Mesendoderm (in vitro differentiated cells): ENCODE measurements at regions not wholly inside any gene's neighbourhood (a gene's known extent, or its start where the extent isn't known, plus 50 kb on each side); places are given as distances from the start of the nearest gene placed in this dataset.

Experiments
- DNase-seq: peaks from one replicate; pipeline ENCODE4 v3.0.0; 2013
- H2AK5ac ChIP-seq: 2 replicates; pipeline ENCODE4 v1.6.1; 2013; ENCODE audit warnings: low read length, inconsistent platforms
- H2BK120ac ChIP-seq: 2 replicates; pipeline ENCODE4 v1.6.1; 2013; ENCODE audit warnings: low read depth, mild to moderate bottlenecking, low read length, moderate library complexity, mixed read lengths
- H2BK15ac ChIP-seq: replicated peaks from 2 replicates; pipeline ENCODE4 v1.6.1; 2013; ENCODE audit warnings: low read depth, mild to moderate bottlenecking, moderate library complexity
- H2BK5ac ChIP-seq: 2 replicates; pipeline ENCODE4 v1.6.1; 2013; ENCODE audit warnings: low read length, inconsistent platforms
- H3K18ac ChIP-seq: 2 replicates; pipeline ENCODE4 v1.6.1; 2013; ENCODE audit warnings: mild to moderate bottlenecking, low read length, mixed read lengths
- H3K23ac ChIP-seq: one replicate; pipeline ENCODE4 v1.6.1; 2013; ENCODE audit warnings: low read length
- H3K27ac ChIP-seq: 2 replicates; pipeline ENCODE4 v1.5.1; 2013; ENCODE audit warnings: low read depth, mild to moderate bottlenecking, inconsistent platforms, low read length, moderate library complexity
- H3K27me3 ChIP-seq: 2 replicates; pipeline ENCODE4 v1.6.1; 2013; ENCODE audit warnings: low read length, control low read depth, mild to moderate bottlenecking, inconsistent platforms; ENCODE audit not compliant: insufficient read depth, poor library complexity
- H3K36me3 ChIP-seq: 2 replicates; pipeline ENCODE4 v1.6.1; 2013; ENCODE audit warnings: low read length, inconsistent platforms; ENCODE audit not compliant: control insufficient read depth, insufficient read depth
- H3K4ac ChIP-seq: one replicate; pipeline ENCODE4 v1.6.1; 2013; ENCODE audit warnings: low read depth, mild to moderate bottlenecking, low read length, moderate library complexity
- H3K4me1 ChIP-seq: 2 replicates; pipeline ENCODE4 v1.6.1; 2013; ENCODE audit warnings: low read depth, low read length, inconsistent platforms; ENCODE audit not compliant: control insufficient read depth
- H3K4me2 ChIP-seq: 2 replicates; pipeline ENCODE4 v1.6.1; 2013; ENCODE audit warnings: low read length
- H3K4me3 ChIP-seq: 2 replicates; pipeline ENCODE4 v1.5.1; 2013; ENCODE audit warnings: mild to moderate bottlenecking, low read length
- H3K56ac ChIP-seq: one replicate; pipeline ENCODE4 v1.6.1; 2013; ENCODE audit warnings: low read length
- H3K79me1 ChIP-seq: 2 replicates; pipeline ENCODE4 v1.6.1; 2013; ENCODE audit warnings: low read length, inconsistent platforms
- H3K79me2 ChIP-seq: 2 replicates; pipeline ENCODE4 v1.6.1; 2013; ENCODE audit warnings: mild to moderate bottlenecking, low read length; ENCODE audit not compliant: control insufficient read depth, insufficient read depth
- H3K9ac ChIP-seq: 2 replicates; pipeline ENCODE4 v1.6.1; 2013; ENCODE audit warnings: low read length, inconsistent platforms
- H4K5ac ChIP-seq: one replicate; pipeline ENCODE4 v1.6.1; 2013; ENCODE audit warnings: low read length
- H4K8ac ChIP-seq: one replicate; pipeline ENCODE4 v1.6.1; 2013; ENCODE audit warnings: low read depth, mild to moderate bottlenecking, control low read depth, low read length, moderate library complexity
- WGBS: extraction: QIAGEN DNeasy Blood & Tissue Kit; methylation state at CpG from one replicate; pipeline ENCODE4 v1.1.7; 2013; ENCODE audit warnings: low lambda C conversion rate, missing lambda C conversion rate; ENCODE audit not compliant: insufficient coverage; ENCODE audit errors: extremely low coverage; 5-methylcytosine and 5-hydroxymethylcytosine counted together

- no peak for DNase-seq
- no CpG with 5 or more reads among the region's 8 CpGs for WGBS
Measured at GRCh38 chr13:111855786-111856185, 211.2 kb upstream of the SOX1 start.

GRCh38 chr13:111856571-111856970, 210.4 kb upstream of the SOX1 start:
- Histone ChIP-seq H3K4me2 (no peak overlapping the region), H2BK120ac (no peak overlapping the region), H3K27ac (no peak overlapping the region), H3K56ac (no peak overlapping the region), H3K23ac (no peak overlapping the region), H3K9ac (no peak overlapping the region), H3K18ac (no peak overlapping the region), H4K5ac (no peak overlapping the region), H3K36me3 (no peaks in the 10 kb centered on the region), H3K79me1 (no peaks in the 10 kb centered on the region), H2BK5ac (no peak overlapping the region), H3K4me1 (no peaks in the 10 kb centered on the region), H3K79me2 (no peaks in the 10 kb centered on the region), H2AK5ac (no peak overlapping the region), H4K8ac (no peak overlapping the region), H3K4me3 (no peak overlapping the region), H3K4ac (no peak overlapping the region), H3K27me3 (no peaks in the 10 kb centered on the region), H2BK15ac (no peak overlapping the region)
- WGBS = no CpG with 5 or more reads among the region's 11 CpGs
- no peak for DNase-seq

More at GRCh38 chr13:111855786-111856185, 211.2 kb upstream of the SOX1 start:
- H3K23ac ChIP-seq = no peak overlapping the region
- H3K4ac ChIP-seq = no peak overlapping the region
- no peak overlapping the region for H3K56ac ChIP-seq
- no peaks in the 10 kb centered on the region for H3K36me3 ChIP-seq
- H3K4me2 ChIP-seq = no peak overlapping the region
- no peak overlapping the region for H4K5ac ChIP-seq
- no peak overlapping the region for H3K9ac ChIP-seq
- H2BK15ac ChIP-seq = no peak overlapping the region
- no peak overlapping the region for H3K4me3 ChIP-seq
- no peak overlapping the region for H2BK120ac ChIP-seq
- no peaks in the 10 kb centered on the region for H3K27me3 ChIP-seq
- no peaks in the 10 kb centered on the region for H3K4me1 ChIP-seq
- no peak overlapping the region for H3K27ac ChIP-seq
- no peak overlapping the region for H3K18ac ChIP-seq
- no peak overlapping the region for H2AK5ac ChIP-seq
- H4K8ac ChIP-seq = no peak overlapping the region
- H3K79me2 ChIP-seq = no peaks in the 10 kb centered on the region
- no peaks in the 10 kb centered on the region for H3K79me1 ChIP-seq
- no peak overlapping the region for H2BK5ac ChIP-seq

- H3K79me2 ChIP-seq = no peaks in the 10 kb centered on the region
- H3K27me3 ChIP-seq = no peaks in the 10 kb centered on the region
- H4K5ac ChIP-seq = no peak overlapping the region
- no peak overlapping the region for H2BK5ac ChIP-seq
- no peak overlapping the region for H3K23ac ChIP-seq
- no peaks in the 10 kb centered on the region for H3K79me1 ChIP-seq
- DNase-seq = no peak
- H3K4me2 ChIP-seq = no peak overlapping the region
- no peak overlapping the region for H2BK120ac ChIP-seq
- H3K9ac ChIP-seq = no peak overlapping the region
- no CpG with 5 or more reads among the region's 18 CpGs for WGBS
- H3K56ac ChIP-seq = no peak overlapping the region
- no peak overlapping the region for H2AK5ac ChIP-seq
- H3K4me3 ChIP-seq = no peak overlapping the region
- no peaks in the 10 kb centered on the region for H3K36me3 ChIP-seq
- H3K4me1 ChIP-seq = no peaks in the 10 kb centered on the region
- no peak overlapping the region for H2BK15ac ChIP-seq
- H3K18ac ChIP-seq = no peak overlapping the region
- H3K27ac ChIP-seq = no peak overlapping the region
- H4K8ac ChIP-seq = no peak overlapping the region
- H3K4ac ChIP-seq = no peak overlapping the region
Measured at GRCh38 chr13:111857336-111857735, 209.6 kb upstream of the SOX1 start.

- Histone ChIP-seq H3K36me3 (no peaks in the 10 kb centered on the region), H4K8ac (no peak overlapping the region), H4K5ac (no peak overlapping the region), H3K79me2 (no peaks in the 10 kb centered on the region), H3K4me1 (no peaks in the 10 kb centered on the region), H3K18ac (no peak overlapping the region), H3K4me3 (no peak overlapping the region), H2AK5ac (no peak overlapping the region), H2BK120ac (no peak overlapping the region), H3K79me1 (no peaks in the 10 kb centered on the region), H3K4me2 (no peak overlapping the region), H3K23ac (no peak overlapping the region), H3K9ac (no peak overlapping the region), H3K56ac (no peak overlapping the region), H3K4ac (no peak overlapping the region), H3K27ac (no peak overlapping the region), H2BK5ac (no peak overlapping the region), H3K27me3 (no peaks in the 10 kb centered on the region), H2BK15ac (no peak overlapping the region)
- no CpG with 5 or more reads among the region's 32 CpGs for WGBS
- DNase-seq = no peak
Measured at GRCh38 chr13:111857846-111858560, 208.9 kb upstream of the SOX1 start.

GRCh38 chr13:111858571-111858970, 208.4 kb upstream of the SOX1 start:
- Histone ChIP-seq H3K4ac (no peak overlapping the region), H3K27ac (no peak overlapping the region), H3K79me2 (no peaks in the 10 kb centered on the region), H3K56ac (no peak overlapping the region), H3K9ac (no peak overlapping the region), H3K36me3 (no peaks in the 10 kb centered on the region), H3K18ac (no peak overlapping the region), H3K4me3 (no peak overlapping the region), H4K5ac (no peak overlapping the region), H2BK5ac (no peak overlapping the region), H3K4me1 (no peaks in the 10 kb centered on the region), H3K23ac (no peak overlapping the region), H2BK120ac (no peak overlapping the region), H3K27me3 (no peaks in the 10 kb centered on the region), H3K79me1 (no peaks in the 10 kb centered on the region), H2BK15ac (no peak overlapping the region), H4K8ac (no peak overlapping the region), H3K4me2 (no peak overlapping the region), H2AK5ac (no peak overlapping the region)
- DNase-seq = no peak
- WGBS = no CpG with 5 or more reads among the region's 14 CpGs
